K562 (cell line): ENCODE measurements at regions not wholly inside any gene's neighbourhood (a gene's known extent, or its start where the extent isn't known, plus 50 kb on each side); places are given as distances from the start of the nearest gene placed in this dataset.

Experiments used
- ATAC-seq: fragments of 200-7000 bp; cut with Tn5 transposase; 3 replicates; pipeline ENCODE4 v1.9.1; 2020; ENCODE audit warnings: moderate library complexity
- BruUV-seq: library from RNA; stranded (reverse); fragments of 400-500 nt; replicated peaks from 2 replicates; lab custom pipeline; 2021; lab: Mats Ljungman, UMichigan
- CTCF ChIA-PET: fragments of 300-600 bp; formaldehyde crosslinking; extraction: SDS; loops from one replicate; lab custom pipeline; 2021; ENCODE audit warnings: low intra/inter-chr PET ratio; lab: Yijun Ruan, JAX
- POLR2A ChIA-PET: fragments of 300-600, 350-650 bp; sonication (Branson Sonifier 250); formaldehyde crosslinking; extraction: SDS; loops from one replicate; lab custom pipeline; 2021; ENCODE audit warnings: antibody characterized with exemption, inconsistent platforms; lab: Yijun Ruan, JAX
- DNase-seq, 4 experiments: peaks; one replicate each; pipeline versions ENCODE4 v3.0.0 to v3.0.0-alpha.2; 2011 to 2018; ENCODE audit warnings: low spot score in 3 of 4, mixed read lengths in 3 of 4; ENCODE audit errors: extremely low read depth in 1 of 4
- FAIRE-seq: peaks from 2 replicates; lab custom pipeline; 2011; peaks lifted over from hg19 to GRCh38; lab: Jason Lieb, UNC
- H2AFZ ChIP-seq: 2 replicates; pipeline ENCODE4 v1.6.0; 2011; ENCODE audit warnings: low read depth, low read length, control low read depth, inconsistent platforms
- H3K27ac ChIP-seq: fragments of 200-600 bp; 3 replicates; pipeline ENCODE4 v1.8.0; 2011; ENCODE audit warnings: low read depth, mild to moderate bottlenecking, control low read depth, inconsistent platforms, low read length, moderate library complexity, mixed read lengths; ENCODE audit errors: extremely low read depth
- H3K27me3 ChIP-seq, 2 experiments: fragments of 300-600 bp in 1 of 2; 2 replicates in 1 of 2; 3 replicates in 1 of 2; pipeline versions ENCODE4 v1.6.0 to v1.8.0; 2011; ENCODE audit warnings: inconsistent platforms in 2 of 2, low read length in 2 of 2, mild to moderate bottlenecking in 1 of 2, mixed read lengths in 1 of 2, moderate library complexity in 1 of 2; ENCODE audit not compliant: control insufficient read depth in 2 of 2, insufficient read depth in 2 of 2
- H3K36me3 ChIP-seq: fragments of 300-600 bp; 3 replicates; pipeline ENCODE4 v1.8.0; 2011; ENCODE audit warnings: mild to moderate bottlenecking, low read length, inconsistent platforms; ENCODE audit not compliant: control insufficient read depth, insufficient read depth
- H3K4me1 ChIP-seq, 2 experiments: fragments of 200-600 bp in 1 of 2; replicated peaks in 1 of 2; 2 replicates in 1 of 2; 3 replicates in 1 of 2; pipeline versions ENCODE4 v1.5.1 to v1.8.0; 2011; ENCODE audit warnings: inconsistent platforms in 2 of 2, low read length in 2 of 2, mild to moderate bottlenecking in 1 of 2, mixed read lengths in 1 of 2, moderate library complexity in 1 of 2; ENCODE audit not compliant: control insufficient read depth in 2 of 2, insufficient read depth in 2 of 2
- H3K4me2 ChIP-seq: 2 replicates; pipeline ENCODE4 v1.6.1; 2011; ENCODE audit warnings: low read length, control low read depth, inconsistent platforms, mixed read lengths; ENCODE audit not compliant: insufficient read depth
- H3K4me3 ChIP-seq: fragments of 200-600 bp; sonication (generic), shearing (Covaris generic); 2 replicates; pipeline ENCODE4 v1.5.1; 2016; ENCODE audit warnings: control low read depth, inconsistent platforms
- H3K79me2 ChIP-seq: fragments of 200-600 bp; 3 replicates; pipeline ENCODE4 v1.8.0; 2011; ENCODE audit warnings: low read length, inconsistent platforms; ENCODE audit not compliant: control insufficient read depth, insufficient read depth
- H3K9ac ChIP-seq, 2 experiments: 2 replicates each; pipeline versions ENCODE4 v1.6.0 to v1.6.1; 2011; ENCODE audit warnings: low read depth in 2 of 2, low read length in 2 of 2, control low read depth in 1 of 2, inconsistent platforms in 1 of 2, mild to moderate bottlenecking in 1 of 2, mixed read lengths in 1 of 2; ENCODE audit not compliant: insufficient read depth in 1 of 2
- H3K9me1 ChIP-seq: one replicate; pipeline ENCODE4 v1.6.0; 2011; ENCODE audit warnings: inconsistent platforms, mild to moderate bottlenecking, low read length, moderate library complexity; ENCODE audit not compliant: control insufficient read depth, insufficient read depth
- H3K9me3 ChIP-seq: replicated peaks from 2 replicates; pipeline ENCODE4 v1.5.1; 2011; ENCODE audit warnings: low read depth, low read length, inconsistent platforms; ENCODE audit not compliant: control insufficient read depth, insufficient read depth
- H4K20me1 ChIP-seq: replicated peaks from 2 replicates; pipeline ENCODE4 v1.6.1; 2011; ENCODE audit warnings: low read length, inconsistent platforms, mixed read lengths; ENCODE audit not compliant: control insufficient read depth, insufficient read depth
- ATF3 ChIP-seq, 2 experiments: fragments of 450-650 bp in 1 of 2; sonication (generic) in 1 of 2; formaldehyde crosslinking in 1 of 2; IDR thresholded peaks in 1 of 2; conservative IDR thresholded peaks in 1 of 2; 2 replicates each; pipeline versions ENCODE4 v1.6.1 to v1.8.1; 2016 to 2023; ENCODE audit warnings: mild to moderate bottlenecking in 2 of 2, moderate library complexity in 2 of 2, inconsistent platforms in 1 of 2, missing genetic modification reagents in 1 of 2
- BRF1 ChIP-seq: IDR thresholded peaks from 3 replicates; pipeline ENCODE4 v1.6.1; 2011; ENCODE audit warnings: borderline replicate concordance, mild to moderate bottlenecking; ENCODE audit not compliant: insufficient read length; ENCODE audit errors: extremely low read depth
- ETV5 ChIP-seq: sonication (generic); formaldehyde crosslinking; IDR thresholded peaks from 2 replicates; pipeline ENCODE4 v1.4.0; 2020; ENCODE audit warnings: low read depth, mild to moderate bottlenecking, missing genetic modification reagents
- KAT7 ChIP-seq: sonication (generic); formaldehyde crosslinking; IDR thresholded peaks from 2 replicates; pipeline ENCODE4 v1.8.0; 2022; ENCODE audit warnings: missing genetic modification reagents, mild to moderate bottlenecking, borderline replicate concordance
- PHB2 ChIP-seq: fragments of 450-650 bp; IDR thresholded peaks from 2 replicates; pipeline ENCODE4 v1.6.1; 2017; ENCODE audit warnings: low read depth
- POLR3A ChIP-seq: IDR thresholded peaks from 2 replicates; pipeline ENCODE4 v1.6.1; 2011; ENCODE audit warnings: borderline replicate concordance, mild to moderate bottlenecking, moderate library complexity; ENCODE audit not compliant: insufficient read length, insufficient read depth; ENCODE audit errors: extremely low read depth
- SAFB ChIP-seq: fragments of 200-400 bp; formaldehyde crosslinking; IDR thresholded peaks from 2 replicates; pipeline ENCODE4 v1.6.1; 2017; ENCODE audit warnings: low read depth, low read length, borderline replicate concordance
- SIN3A ChIP-seq, 2 experiments: fragments of 150-350 bp in 1 of 2; IDR thresholded peaks; 2 replicates each; pipeline ENCODE4 v1.6.1; 2011 to 2016; ENCODE audit warnings: borderline replicate concordance in 2 of 2, low read depth in 2 of 2, low read length in 2 of 2, mild to moderate bottlenecking in 2 of 2, moderate library complexity in 2 of 2; ENCODE audit not compliant: control insufficient read depth in 1 of 2
- SLC30A9 ChIP-seq: fragments of 250-450 bp; sonication (Bioruptor Pico); IDR thresholded peaks from 2 replicates; pipeline ENCODE4 v1.8.0; 2022; ENCODE audit warnings: mild to moderate bottlenecking, moderate library complexity
- ZBTB1 ChIP-seq: sonication (generic); formaldehyde crosslinking; IDR thresholded peaks from 2 replicates; pipeline ENCODE4 v1.8.1; 2023; ENCODE audit warnings: missing genetic modification reagents, low read depth, mild to moderate bottlenecking, borderline replicate concordance
- ZBTB11 ChIP-seq, 3 experiments: fragments of 200-800 bp in 1 of 3; fragments of 250-450 bp in 1 of 3; fragments of 450-650 bp in 1 of 3; sonication (Bioruptor Pico) in 1 of 3; sonication (Bioruptor generic) in 1 of 3; formaldehyde crosslinking in 1 of 3; IDR thresholded peaks; 2 replicates each; pipeline versions ENCODE4 v1.6.1 to v1.8.0; 2016 to 2022; ENCODE audit warnings: mild to moderate bottlenecking in 2 of 3, missing genetic modification characterization in 2 of 3, missing compliant biosample characterization in 1 of 3, moderate library complexity in 1 of 3
- WGBS: fragments of 100-300 bp; shearing (Covaris generic); methylation state at CpG from one replicate; pipeline ENCODE4 v1.1.6; 2016; ENCODE audit warnings: low coverage, mixed read lengths; ENCODE audit not compliant: insufficient coverage; ENCODE audit errors: missing lambda C conversion rate; 5-methylcytosine and 5-hydroxymethylcytosine counted together
- in situ Hi-C: fragments of 300-500 bp; cut with MboI; formaldehyde crosslinking; loops from 4 replicates; pipeline ENCODE4 v1.15.0; 2018; ENCODE audit warnings: inconsistent platforms, mixed read lengths
- intact Hi-C: fragments of 100-400 bp; cut with micrococcal nuclease; formaldehyde crosslinking; loops from 2 replicates; pipeline ENCODE4 v1.14.2; 2022

- Histone ChIP-seq H4K20me1 (no peaks in the 10 kb centered on the region), H3K4me2 (no peak overlapping the region), H3K27ac (no peak overlapping the region), H3K4me1 (no peaks in the 10 kb centered on the region), H3K9ac (no peak overlapping the region), H3K9me3 (no peaks in the 10 kb centered on the region), H2AFZ (no peak overlapping the region), H3K27me3 (no peaks in the 10 kb centered on the region), H3K9me1 (no peaks in the 10 kb centered on the region), H3K36me3 (no peaks in the 10 kb centered on the region), H3K79me2 (no peaks in the 10 kb centered on the region), H3K4me3 (no peak overlapping the region)
- POLR2A ChIA-PET, result no interaction called here
- 7% methylated on average over 1 of the region's 1 CpG for whole genome bisulfite sequencing
- BruUV-seq, result no TSS peak
- TF ChIP-seq PHB2 (no peak), ETV5 (CRISPR knock-in tag) (no peak), POLR3A (no peak)
- CTCF ChIA-PET, result no interaction called here
- in situ Hi-C loops (no loop called here), intact Hi-C loops (no loop called here)
- ATAC-seq (no peak), FAIRE-seq (no peak), DNase-seq (no peak)
Measured at GRCh38 chr11:23502826-23503225, 642.6 kb upstream of the CCDC179 start.

- Histone ChIP-seq H3K4me3 (no peak overlapping the region), H3K4me2 (no peak overlapping the region), H3K4me1 (no peaks in the 10 kb centered on the region), H3K9me1 (no peaks in the 10 kb centered on the region), H3K36me3 (no peaks in the 10 kb centered on the region), H3K27me3 (no peaks in the 10 kb centered on the region), H3K9ac (no peak overlapping the region), H2AFZ (no peak overlapping the region), H4K20me1 (no peaks in the 10 kb centered on the region), H3K9me3 (no peaks in the 10 kb centered on the region), H3K79me2 (no peaks in the 10 kb centered on the region), H3K27ac (no peak overlapping the region)
- ChIA-PET CTCF (no interaction called here), POLR2A (no interaction called here)
- FAIRE-seq (no peak), DNase-seq (no peak), ATAC-seq (no peak)
- in situ Hi-C loops, result no loop called here
- intact Hi-C loops, result no loop called here
- no TSS peak for BruUV-seq
- TF ChIP-seq SIN3A (IDR thresholded peaks at IDR 0.05; ENCODE audit: borderline replicate concordance in 2 of 2, control insufficient read depth in 1 of 2, low read depth in 2 of 2, low read length in 2 of 2) (no peak), BRF1 (no peak), ZBTB11 (CRISPR knock-in tag; IDR thresholded peaks at IDR 0.05) (no peak), SLC30A9 (CRISPR knock-in tag) (no peak), KAT7 (CRISPR knock-in tag) (no peak), ZBTB1 (CRISPR knock-in tag) (no peak), ATF3 (IDR thresholded peaks at IDR 0.05) (no peak), ATF3 (CRISPR knock-in tag; conservative IDR thresholded peaks at IDR 0.05) (no peak), SAFB (no peak)
Measured at GRCh38 chr11:23509023-23509422, 648.7 kb upstream of the CCDC179 start.
